Activated naive CD8-positive, alpha-beta T cell treated with anti-CD3 and anti-CD28 coated beads, Interleukin-2, amount 50 U/mL, for 16 hours (primary cell): ENCODE measurements at regions not wholly inside any gene's neighbourhood (a gene's known extent, or its start where the extent isn't known, plus 50 kb on each side); places are given as distances from the start of the nearest gene placed in this dataset.
A peak's percentile ranks its signal among the peaks of the same experiment; 100 is the strongest.

Experiments used
- DNase-seq: peaks from one replicate; pipeline ENCODE4 v3.0.0-alpha.2; 2020; ENCODE audit warnings: low read depth, low spot score

DNA sequence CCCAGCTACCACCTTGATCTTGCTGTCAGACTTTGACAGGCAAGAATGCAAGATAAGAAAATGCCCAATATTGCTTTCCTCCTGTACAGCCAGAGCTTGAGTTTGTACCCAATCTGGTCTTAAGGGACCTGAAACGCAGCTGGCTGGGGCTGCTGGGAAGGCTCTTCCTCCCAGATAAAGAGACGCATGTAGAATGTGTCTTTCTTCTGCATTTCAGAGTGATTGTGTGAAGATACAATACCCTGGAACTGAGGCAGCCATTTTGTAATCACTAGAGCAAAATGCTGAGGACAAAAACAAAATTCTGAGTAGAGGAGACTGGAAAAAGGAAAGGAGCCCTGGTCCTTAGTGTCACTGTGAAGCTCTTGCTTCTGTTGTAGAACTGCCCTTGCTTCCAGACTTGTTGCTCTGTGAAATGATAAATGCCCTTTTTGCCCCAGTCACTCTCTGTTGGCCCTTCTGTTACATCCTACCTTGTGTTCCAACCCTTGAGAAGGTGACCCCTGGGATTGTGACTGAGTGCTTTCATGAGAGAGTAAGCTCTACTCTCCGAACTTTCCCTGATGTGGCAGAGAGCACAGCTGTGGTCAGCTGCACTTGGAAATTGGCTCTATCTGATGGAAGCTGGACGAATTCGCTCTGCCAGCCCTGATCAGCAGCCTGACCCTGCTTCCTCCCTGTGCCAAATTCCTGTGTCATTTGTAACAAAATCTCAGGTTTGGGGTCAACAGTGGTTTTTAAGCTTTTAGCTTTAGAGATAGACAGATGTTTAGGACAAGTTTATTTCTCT is 137.4 kb upstream of the RBMS1 start:
- no peak for DNase-seq

DNA sequence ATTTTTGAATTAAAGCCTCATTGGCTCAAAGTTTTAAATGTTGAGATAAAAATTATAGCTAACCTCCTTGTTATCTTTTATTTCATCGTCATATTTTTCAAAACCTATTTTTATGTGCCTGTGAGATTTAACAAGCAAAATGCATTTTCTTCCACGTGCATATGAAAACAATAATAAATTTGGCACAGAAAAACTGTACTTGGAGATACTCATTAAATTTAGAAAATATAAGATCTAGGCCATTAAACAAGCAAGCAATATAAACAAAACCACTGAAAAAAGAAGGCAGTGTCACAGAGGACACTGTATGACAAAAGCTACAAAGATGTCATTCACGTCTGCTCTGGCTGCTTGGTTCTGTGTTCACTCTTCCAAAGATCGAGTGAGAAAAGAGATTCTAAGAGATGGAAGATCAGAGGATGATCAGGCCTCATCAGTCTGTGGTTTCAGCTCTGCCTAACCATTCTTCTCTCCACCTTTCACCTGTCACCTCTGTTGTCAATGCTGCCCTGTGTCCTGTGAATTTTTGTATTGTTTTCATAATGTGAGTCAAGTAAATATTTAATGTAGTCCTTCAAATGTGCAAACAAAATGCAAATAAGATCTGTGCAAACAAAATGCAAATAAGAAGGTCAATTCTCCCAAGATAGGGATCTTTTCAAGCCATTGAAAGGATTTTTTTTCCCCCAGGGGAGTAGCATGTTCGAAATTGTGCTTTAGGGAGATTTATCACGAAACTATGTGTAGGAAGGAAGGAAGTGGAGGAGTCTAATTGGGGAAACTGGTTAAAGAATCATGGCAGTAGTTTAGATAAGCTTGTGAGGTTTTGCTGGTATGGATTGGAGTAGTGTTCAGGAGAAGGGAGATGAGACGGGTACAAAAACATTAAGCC is 138.7 kb upstream of the RBMS1 start:
- no peak for DNase-seq

DNA sequence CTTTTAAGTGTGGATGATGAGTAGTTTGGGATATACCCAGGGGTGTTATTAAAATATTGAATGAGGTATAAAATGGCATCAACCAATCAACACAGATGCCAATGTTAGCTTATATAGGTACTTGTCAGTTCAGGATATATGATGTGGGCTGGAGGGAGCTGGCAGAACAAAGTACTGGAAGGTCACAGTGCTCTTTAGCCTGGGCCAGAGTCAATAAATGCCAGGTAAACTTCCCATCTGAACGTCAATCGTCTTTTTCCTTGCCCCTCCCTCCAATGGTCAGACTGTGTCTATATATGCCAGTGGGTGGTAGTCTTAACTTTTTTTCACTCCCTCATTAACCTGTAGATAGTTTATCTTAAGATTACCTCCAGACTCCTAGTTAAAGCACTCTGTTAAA is 140.8 kb upstream of the RBMS1 start:
- no peak for DNase-seq

DNA sequence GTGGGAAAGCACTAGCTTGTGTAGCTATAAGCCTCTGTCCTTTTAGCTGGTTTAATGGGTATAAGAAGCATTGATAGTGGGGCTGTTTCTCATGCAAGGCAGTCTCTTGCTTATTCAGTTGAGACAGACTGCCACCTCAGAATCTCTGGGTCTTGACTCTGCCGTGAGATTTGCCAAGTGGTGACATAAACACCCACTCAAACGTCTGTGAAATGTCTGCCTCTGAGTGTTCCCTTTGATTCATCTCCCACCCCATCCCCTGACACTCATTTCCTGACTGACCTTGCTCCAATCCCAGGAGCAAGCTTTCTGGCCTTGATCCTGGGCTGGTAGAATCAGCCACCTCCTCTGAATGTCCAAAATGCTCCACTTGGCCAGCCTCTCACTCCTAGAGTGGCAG is 141.9 kb upstream of the RBMS1 start:
- no peak for DNase-seq

- no peak for DNase-seq
Observed at GRCh38 chr2:160639472-160639871, 145.9 kb upstream of the RBMS1 start.

DNA sequence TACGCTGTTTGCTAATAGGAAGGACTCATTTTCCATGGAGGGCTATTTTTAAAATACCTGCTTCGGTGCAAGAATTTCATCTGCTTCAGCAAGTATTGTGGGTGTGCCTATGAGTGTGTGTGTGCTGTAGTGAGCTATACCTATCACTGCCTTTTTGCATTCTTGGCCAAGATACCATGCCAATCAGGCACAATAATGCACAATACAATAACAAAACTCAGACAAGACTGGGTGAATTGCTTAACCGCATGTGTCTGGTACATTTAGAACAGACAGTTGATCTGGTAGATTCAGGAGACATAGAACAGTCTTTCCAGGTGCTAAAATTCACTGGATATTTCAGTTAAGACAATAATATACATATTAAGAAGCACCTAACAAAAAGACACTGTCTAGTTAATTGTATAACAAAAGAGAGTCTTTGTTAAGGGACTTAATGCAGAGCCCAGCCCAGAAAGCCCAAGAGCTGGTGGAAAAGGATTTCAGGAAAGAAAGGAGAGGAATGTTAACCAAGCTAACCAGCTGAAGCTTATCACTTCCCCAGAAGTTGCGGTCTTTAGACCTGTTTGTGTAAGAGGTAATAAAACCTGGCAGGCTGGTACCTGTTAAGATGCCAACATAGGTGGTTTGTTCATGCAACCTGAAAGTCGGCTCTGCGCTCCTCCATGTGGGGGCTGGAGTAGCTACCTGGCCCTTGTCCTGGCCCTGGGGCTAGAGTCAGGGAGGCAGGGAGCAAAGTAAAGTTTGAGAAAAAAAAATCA is 153.3 kb upstream of the RBMS1 start:
- DNase-seq, result no peak

GRCh38 chr2:160647967-160648685 is 154.5 kb upstream of the RBMS1 start:
- DNase-seq, result no peak

- no peak for DNase-seq
Observed at GRCh38 chr2:160649698-160650097, 156.1 kb upstream of the RBMS1 start.

GRCh38 chr2:160650196-160651118 is 156.8 kb upstream of the RBMS1 start:
- no peak for DNase-seq

- DNase-seq, result no peak
Observed at GRCh38 chr2:160651416-160652200, 158.0 kb upstream of the RBMS1 start.

DNA sequence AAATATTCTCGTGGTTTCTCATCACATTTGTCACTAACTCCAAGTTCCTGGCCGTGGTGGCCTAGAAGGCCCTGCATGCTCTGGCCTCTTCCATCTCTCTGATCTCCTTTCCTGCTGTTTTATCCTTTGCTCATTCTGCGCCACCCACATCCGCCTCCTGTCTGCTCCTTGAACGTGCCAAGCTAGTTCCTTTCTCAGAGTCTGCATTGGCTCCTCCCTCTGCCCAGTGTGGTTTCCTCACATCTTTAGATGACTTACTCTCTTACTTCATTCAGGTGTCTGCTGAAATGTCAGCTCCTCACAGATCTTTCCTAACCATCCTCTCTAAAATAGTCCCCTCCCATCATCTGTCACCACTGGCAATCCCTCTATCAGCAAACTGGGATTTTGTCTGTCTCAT is 158.6 kb upstream of the RBMS1 start:
- DNase-seq, result peak; percentile 7

GRCh38 chr2:160657196-160657595 is 163.6 kb upstream of the RBMS1 start:
- DNase-seq, result no peak

DNA sequence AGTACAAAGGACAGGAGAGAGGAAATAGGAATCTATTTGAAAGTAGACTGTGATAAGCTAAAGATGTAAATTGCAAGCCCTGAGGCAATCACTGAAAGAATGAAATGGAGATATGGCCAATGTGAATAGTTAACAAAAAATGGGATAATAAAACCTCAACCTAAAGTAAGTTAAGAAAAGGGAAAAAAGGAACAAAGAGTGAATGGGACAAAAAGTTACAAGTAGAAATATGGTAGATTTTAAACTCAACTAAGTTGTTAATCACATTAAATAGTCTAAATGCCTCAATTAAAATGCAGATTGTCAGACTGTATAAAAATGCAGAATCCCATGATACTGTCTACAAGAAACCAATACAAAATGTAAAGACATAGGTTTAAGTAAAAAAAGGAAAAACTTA is 165.2 kb upstream of the RBMS1 start:
- DNase-seq, result no peak

- DNase-seq, result no peak
Observed at GRCh38 chr2:160660741-160661140, 167.1 kb upstream of the RBMS1 start.

- no peak for DNase-seq
Observed at GRCh38 chr2:160664603-160665140, 171.1 kb upstream of the RBMS1 start.

GRCh38 chr2:160666154-160667060 is 172.8 kb upstream of the RBMS1 start:
- no peak for DNase-seq

- no peak for DNase-seq
Observed at GRCh38 chr2:160667811-160668210, 174.2 kb upstream of the RBMS1 start.

- no peak for DNase-seq
Observed at GRCh38 chr2:160670618-160671017, 177.0 kb upstream of the RBMS1 start.
